HepG2 (cell line): ENCODE measurements at regions not wholly inside any gene's neighbourhood (a gene's known extent, or its start where the extent isn't known, plus 50 kb on each side); places are given as distances from the start of the nearest gene placed in this dataset.

Source experiments
- ATAC-seq: fragments of 200-7000 bp; cut with Tn5 transposase; 3 replicates; pipeline ENCODE4 v1.9.1; 2020; ENCODE audit warnings: mild to moderate bottlenecking, moderate library complexity
- BruUV-seq: library from RNA; stranded (reverse); fragments of 400-500 nt; replicated peaks from 2 replicates; lab custom pipeline; 2021; lab: Mats Ljungman, UMichigan
- CTCF ChIA-PET: fragments of 300-600 bp; formaldehyde crosslinking; extraction: SDS; loops from one replicate; lab custom pipeline; 2021; ENCODE audit warnings: low total read pairs, inconsistent platforms, low intra/inter-chr PET ratio; lab: Yijun Ruan, JAX
- POLR2A ChIA-PET: fragments of 350-600 bp; sonication (Branson Sonifier 250); formaldehyde crosslinking; loops from one replicate; lab custom pipeline; 2020; ENCODE audit warnings: antibody characterized with exemption, inconsistent platforms; lab: Yijun Ruan, JAX
- DNase-seq: peaks from one replicate; pipeline ENCODE4 v3.0.0-alpha.2; 2015; ENCODE audit warnings: low spot score
- FAIRE-seq: peaks from 3 replicates; lab custom pipeline; 2011; peaks lifted over from hg19 to GRCh38; lab: Jason Lieb, UNC
- H2AFZ ChIP-seq: one replicate; pipeline ENCODE4 v1.6.1; 2011; ENCODE audit warnings: low read length, inconsistent platforms
- H3K27ac ChIP-seq: fragments of 300-600 bp; 3 replicates; pipeline ENCODE4 v1.8.0; 2011; ENCODE audit warnings: mixed run types, mild to moderate bottlenecking, mixed read lengths, low read length, inconsistent platforms; ENCODE audit not compliant: insufficient read depth; ENCODE audit errors: extremely low read length
- H3K27me3 ChIP-seq, 2 experiments: fragments of 200-600 bp in 1 of 2; 2 replicates in 1 of 2; 3 replicates in 1 of 2; pipeline versions ENCODE4 v1.6.0 to v1.8.0; 2011; ENCODE audit warnings: low read length in 2 of 2, mild to moderate bottlenecking in 2 of 2, moderate library complexity in 2 of 2, inconsistent platforms in 1 of 2; ENCODE audit not compliant: insufficient read depth in 2 of 2, control insufficient read depth in 1 of 2
- H3K36me3 ChIP-seq, 2 experiments: fragments of 200-600 bp in 1 of 2; replicated peaks in 1 of 2; 2 replicates in 1 of 2; 3 replicates in 1 of 2; pipeline versions ENCODE4 v1.5.1 to v1.8.0; 2011; ENCODE audit warnings: low read length in 2 of 2, inconsistent platforms in 1 of 2; ENCODE audit not compliant: insufficient read depth in 2 of 2, control insufficient read depth in 1 of 2
- H3K4me1 ChIP-seq: 2 replicates; pipeline ENCODE4 v1.5.1; 2012; ENCODE audit warnings: low read length, inconsistent platforms; ENCODE audit not compliant: insufficient read depth
- H3K4me2 ChIP-seq: 2 replicates; pipeline ENCODE4 v1.6.0; 2011; ENCODE audit warnings: low read depth, low read length, inconsistent platforms
- H3K4me3 ChIP-seq, 3 experiments: fragments of 200-600 bp in 1 of 3; sonication (generic), shearing (Covaris generic) in 1 of 3; replicated peaks in 1 of 3; 2 replicates each; pipeline ENCODE4 v1.5.1; 2011 to 2016; ENCODE audit warnings: low read length in 3 of 3, inconsistent platforms in 2 of 3, low read depth in 2 of 3, mild to moderate bottlenecking in 2 of 3, control low read depth in 1 of 3, mixed read lengths in 1 of 3; ENCODE audit not compliant: insufficient read depth in 1 of 3
- H3K79me2 ChIP-seq: one replicate; pipeline ENCODE4 v1.6.1; 2011; ENCODE audit warnings: low read length, inconsistent platforms; ENCODE audit not compliant: insufficient read depth
- H3K9ac ChIP-seq: 2 replicates; pipeline ENCODE4 v1.6.0; 2011; ENCODE audit warnings: mild to moderate bottlenecking, low read depth, low read length, inconsistent platforms; ENCODE audit not compliant: insufficient read depth
- H3K9me3 ChIP-seq: 2 replicates; pipeline ENCODE4 v1.5.1; 2012; ENCODE audit warnings: mild to moderate bottlenecking, low read length
- H4K20me1 ChIP-seq: 2 replicates; pipeline ENCODE4 v1.6.0; 2011; ENCODE audit warnings: inconsistent platforms, mild to moderate bottlenecking, low read length, moderate library complexity; ENCODE audit not compliant: insufficient read depth
- CREB1 ChIP-seq, 2 experiments: fragments of 450-650 bp in 1 of 2; IDR thresholded peaks; 2 replicates each; pipeline ENCODE4 v1.6.1; 2016 to 2017; ENCODE audit warnings: control low read depth in 1 of 2, mild to moderate bottlenecking in 1 of 2, missing compliant biosample characterization in 1 of 2, missing genetic modification characterization in 1 of 2
- HOXA7 ChIP-seq: sonication (generic); formaldehyde crosslinking; IDR thresholded peaks from 2 replicates; pipeline ENCODE4 v1.8.1; 2022; ENCODE audit warnings: mild to moderate bottlenecking, missing genetic modification reagents, moderate library complexity
- PAF1 ChIP-seq: IDR thresholded peaks from 2 replicates; pipeline ENCODE4 v1.6.1; 2016; ENCODE audit warnings: missing genetic modification reagents, missing compliant biosample characterization
- PHF20 ChIP-seq: sonication (generic); formaldehyde crosslinking; IDR thresholded peaks from 2 replicates; pipeline ENCODE4 v1.5.0; 2020; ENCODE audit warnings: mild to moderate bottlenecking, missing genetic modification reagents
- PHF8 ChIP-seq: sonication (generic); formaldehyde crosslinking; IDR thresholded peaks from 2 replicates; pipeline ENCODE4 v1.5.0; 2020; ENCODE audit warnings: missing genetic modification reagents
- PLRG1 ChIP-seq: fragments of 450-650 bp; conservative IDR thresholded peaks from 2 replicates; pipeline ENCODE4 v1.6.1; 2016
- SP2 ChIP-seq: sonication (generic); formaldehyde crosslinking; IDR thresholded peaks from 2 replicates; pipeline ENCODE4 v1.5.1; 2020; ENCODE audit warnings: mild to moderate bottlenecking, missing genetic modification reagents
- ZMYM2 ChIP-seq: sonication (generic); formaldehyde crosslinking; IDR thresholded peaks from 2 replicates; pipeline ENCODE4 v1.8.0; 2022; ENCODE audit warnings: mild to moderate bottlenecking, missing genetic modification reagents
- ZNF124 ChIP-seq: sonication (generic); formaldehyde crosslinking; IDR thresholded peaks from 2 replicates; pipeline ENCODE4 v1.4.0; 2020; ENCODE audit warnings: missing genetic modification reagents
- ZNF282 ChIP-seq: fragments of 450-650 bp; IDR thresholded peaks from 2 replicates; pipeline ENCODE4 v1.6.1; 2018; ENCODE audit not compliant: partially characterized antibody
- ZNF34 ChIP-seq: sonication (generic); formaldehyde crosslinking; IDR thresholded peaks from 2 replicates; pipeline ENCODE4 v1.4.0; 2020; ENCODE audit warnings: mild to moderate bottlenecking, missing genetic modification reagents, borderline replicate concordance
- ZNF430 ChIP-seq: sonication (generic); formaldehyde crosslinking; IDR thresholded peaks from 2 replicates; pipeline ENCODE4 v1.9.0; 2021; ENCODE audit warnings: mild to moderate bottlenecking, missing genetic modification reagents
- ZNF549 ChIP-seq: sonication (generic); formaldehyde crosslinking; IDR thresholded peaks from 2 replicates; pipeline ENCODE4 v1.5.0; 2020; ENCODE audit warnings: missing genetic modification reagents
- ZNF563 ChIP-seq: sonication (generic); formaldehyde crosslinking; IDR thresholded peaks from 2 replicates; pipeline ENCODE4 v1.8.0; 2022; ENCODE audit warnings: mild to moderate bottlenecking, moderate library complexity, missing genetic modification reagents
- ZNF572 ChIP-seq: sonication (generic); formaldehyde crosslinking; IDR thresholded peaks from 2 replicates; pipeline ENCODE4 v1.5.1; 2020; ENCODE audit warnings: mild to moderate bottlenecking, missing genetic modification reagents
- ZNF792 ChIP-seq: IDR thresholded peaks from 2 replicates; pipeline ENCODE4 v1.6.1; 2016
- WGBS: methylation state at CpG from one replicate; pipeline ENCODE4 v1.1.6; 2017; ENCODE audit warnings: low lambda C conversion rate; 5-methylcytosine and 5-hydroxymethylcytosine counted together
- in situ Hi-C: cut with HindIII; loops from 2 replicates; pipeline ENCODE4 v1.10.0; 2017; ENCODE audit warnings: low pct_unique_long_range_greater_than_20kb; ENCODE audit not compliant: extremely low pct_ligation_motif_present
- intact Hi-C: fragments of 100-400 bp; cut with micrococcal nuclease; formaldehyde crosslinking; loops from one replicate; pipeline ENCODE4 v1.10.0; 2022; ENCODE audit not compliant: unreplicated experiment
- TF ChIP-seq, protein P1 (sequence below): sonication (generic); formaldehyde crosslinking; IDR thresholded peaks from 2 replicates; pipeline ENCODE4 v1.4.0; 2020; ENCODE audit warnings: missing genetic modification reagents, borderline replicate concordance

DNA sequence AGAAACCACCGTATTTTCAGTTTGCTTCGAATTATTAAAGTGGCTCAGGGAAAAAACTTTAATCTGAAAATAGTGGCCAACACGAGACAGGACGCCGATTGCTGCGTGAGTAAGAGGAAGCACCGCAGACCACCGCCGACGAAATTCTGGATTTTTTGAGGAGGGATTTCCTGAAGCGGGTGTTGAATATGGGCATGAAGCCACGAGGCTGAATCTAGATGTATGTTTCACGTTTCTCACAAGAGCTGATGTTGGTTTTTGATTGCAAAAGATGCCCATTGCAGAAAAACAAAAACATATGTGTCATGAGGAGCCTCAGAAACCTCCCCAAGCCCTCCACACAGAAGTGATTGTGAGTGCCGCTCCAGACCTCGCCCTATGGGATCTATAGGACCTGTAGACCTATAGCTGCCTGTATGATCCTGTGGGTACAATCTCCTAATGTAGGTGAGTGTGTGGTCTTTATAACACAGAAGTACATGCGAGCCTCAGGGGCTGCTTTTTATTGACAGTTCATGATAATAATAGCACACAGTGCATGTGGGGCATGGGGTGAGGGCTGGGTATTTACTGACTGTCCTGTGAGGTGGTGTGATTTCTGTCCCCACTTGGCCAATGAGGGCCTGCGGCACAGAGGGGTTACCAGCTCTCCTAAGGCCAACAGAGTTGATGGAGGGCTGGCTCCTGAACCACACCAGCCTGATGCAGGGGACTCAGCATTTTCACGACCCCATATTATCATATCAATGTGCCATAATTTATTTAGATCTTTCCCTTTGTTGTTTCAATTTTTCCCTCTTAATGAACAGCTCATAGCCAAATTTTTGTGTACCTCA is 243.9 kb downstream of the DLL1 start:
- in situ Hi-C loops = no loop called here
- FAIRE-seq (no peak), DNase-seq (no peak), ATAC-seq (no peak)
- no peak overlapping the region for H3K9ac ChIP-seq
- BruUV-seq = no TSS peak
- intact Hi-C loops = no loop called here
- no peak overlapping the region for H3K27ac ChIP-seq
- no peak overlapping the region for H3K4me2 ChIP-seq
- H3K79me2 ChIP-seq = no peaks in the 10 kb centered on the region
- H3K4me1 ChIP-seq = no peaks in the 10 kb centered on the region
- WGBS = 15% methylated on average over 17 of the region's 18 CpGs
- no peak overlapping the region for H2AFZ ChIP-seq
- no peak overlapping the region for H3K4me3 ChIP-seq
- POLR2A ChIA-PET = no interaction called here
- TF ChIP-seq ZNF34 (CRISPR knock-in tag) (no peak), PAF1 (CRISPR knock-in tag) (no peak), ZNF563 (CRISPR knock-in tag) (no peak), ZNF572 (no peak)
- TF ChIP-seq, all 625 proteins: peak for 0
- Histone ChIP-seq H3K36me3 (no peaks in the 10 kb centered on the region), H4K20me1 (no peaks in the 10 kb centered on the region), H3K9me3 (no peaks in the 10 kb centered on the region), H3K27me3 (peaks cover 16 to 89% of the 10 kb centered on the region in 2 experiments)
- CTCF ChIA-PET = no interaction called here

DNA sequence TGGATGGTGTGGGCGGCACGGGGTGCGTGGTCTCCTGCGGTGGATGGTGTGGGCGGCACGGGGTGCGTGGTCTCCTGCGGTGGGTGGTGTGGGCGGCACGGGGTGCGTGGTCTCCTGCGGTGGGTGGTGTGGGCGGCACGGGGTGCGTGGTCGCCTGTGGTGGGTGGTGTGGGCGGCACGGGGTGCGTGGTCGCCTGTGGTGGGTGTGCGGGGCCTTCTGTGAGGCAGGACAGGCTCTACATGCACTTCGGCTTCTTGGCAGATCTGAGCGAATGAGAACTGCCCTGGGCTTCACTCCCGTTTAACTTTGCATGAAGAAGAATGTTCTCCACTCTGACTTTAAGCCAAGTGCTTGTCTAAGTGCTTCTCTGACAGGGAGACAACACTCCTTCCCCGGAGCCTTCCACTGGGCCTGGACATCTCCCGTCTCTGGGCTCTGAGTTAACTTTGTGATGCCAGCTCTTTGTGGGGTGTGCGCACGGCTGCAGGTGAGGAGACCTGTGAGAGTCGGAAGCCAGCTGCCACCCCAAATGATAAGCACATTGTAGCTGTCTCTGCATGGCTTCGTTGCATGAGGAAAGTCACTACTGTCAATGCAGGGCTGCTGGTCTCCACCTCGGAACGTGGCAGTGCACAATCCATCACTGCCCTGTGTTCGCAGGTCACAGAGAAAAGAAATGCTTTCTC is 244.8 kb downstream of the DLL1 start:
- intact Hi-C loops = no loop called here
- WGBS = 52% methylated on average over 33 of the region's 33 CpGs
- Histone ChIP-seq H3K4me2 (no peak overlapping the region), H3K27me3 (peaks cover 14 to 94% of the 10 kb centered on the region in 2 experiments; a peak in 4 of 5 replicates), H3K27ac (no peak overlapping the region), H3K4me3 (no peak overlapping the region), H4K20me1 (no peaks in the 10 kb centered on the region), H3K79me2 (no peaks in the 10 kb centered on the region), H3K4me1 (no peaks in the 10 kb centered on the region), H3K36me3 (no peaks in the 10 kb centered on the region), H2AFZ (no peak overlapping the region), H3K9me3 (no peaks in the 10 kb centered on the region), H3K9ac (no peak overlapping the region)
- no TSS peak for BruUV-seq
- DNase-seq = no peak
- ChIA-PET POLR2A (no interaction called here), CTCF (no interaction called here)
- in situ Hi-C loops = no loop called here
- no peak for FAIRE-seq
- no peak for ATAC-seq
- TF ChIP-seq ZNF430 (CRISPR knock-in tag) (no peak), ZMYM2 (CRISPR knock-in tag) (no peak), ZNF549 (CRISPR knock-in tag) (no peak), HOXA7 (no peak), ZNF282 (no peak), PHF8 (no peak), PLRG1 (no peak), CREB1 (IDR thresholded peaks at IDR 0.05) (no peak), CREB1 (CRISPR knock-in tag; IDR thresholded peaks at IDR 0.05) (no peak), ZNF124 (CRISPR knock-in tag) (no peak), SP2 (CRISPR knock-in tag) (no peak), PHF20 (CRISPR knock-in tag) (no peak), ZNF792 (no peak)
- TF ChIP-seq, protein P1, sequence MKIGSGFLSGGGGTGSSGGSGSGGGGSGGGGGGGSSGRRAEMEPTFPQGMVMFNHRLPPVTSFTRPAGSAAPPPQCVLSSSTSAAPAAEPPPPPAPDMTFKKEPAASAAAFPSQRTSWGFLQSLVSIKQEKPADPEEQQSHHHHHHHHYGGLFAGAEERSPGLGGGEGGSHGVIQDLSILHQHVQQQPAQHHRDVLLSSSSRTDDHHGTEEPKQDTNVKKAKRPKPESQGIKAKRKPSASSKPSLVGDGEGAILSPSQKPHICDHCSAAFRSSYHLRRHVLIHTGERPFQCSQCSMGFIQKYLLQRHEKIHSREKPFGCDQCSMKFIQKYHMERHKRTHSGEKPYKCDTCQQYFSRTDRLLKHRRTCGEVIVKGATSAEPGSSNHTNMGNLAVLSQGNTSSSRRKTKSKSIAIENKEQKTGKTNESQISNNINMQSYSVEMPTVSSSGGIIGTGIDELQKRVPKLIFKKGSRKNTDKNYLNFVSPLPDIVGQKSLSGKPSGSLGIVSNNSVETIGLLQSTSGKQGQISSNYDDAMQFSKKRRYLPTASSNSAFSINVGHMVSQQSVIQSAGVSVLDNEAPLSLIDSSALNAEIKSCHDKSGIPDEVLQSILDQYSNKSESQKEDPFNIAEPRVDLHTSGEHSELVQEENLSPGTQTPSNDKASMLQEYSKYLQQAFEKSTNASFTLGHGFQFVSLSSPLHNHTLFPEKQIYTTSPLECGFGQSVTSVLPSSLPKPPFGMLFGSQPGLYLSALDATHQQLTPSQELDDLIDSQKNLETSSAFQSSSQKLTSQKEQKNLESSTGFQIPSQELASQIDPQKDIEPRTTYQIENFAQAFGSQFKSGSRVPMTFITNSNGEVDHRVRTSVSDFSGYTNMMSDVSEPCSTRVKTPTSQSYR (CRISPR knock-in tag) = no peak
